Activated T-cell treated with anti-CD3 and anti-CD28 coated beads, Interleukin-2, amount 50 U/mL, for 72 hours (primary cell): ENCODE measurements at regions not wholly inside any gene's neighbourhood (a gene's known extent, or its start where the extent isn't known, plus 50 kb on each side); places are given as distances from the start of the nearest gene placed in this dataset.

ENCODE experiments used
- ATAC-seq, 2 donors: fragments of 150-1000 bp; cut with Tn5 transposase; replicated peaks in 1 of 2; 2 replicates each; pipeline ENCODE4 v1.10.0; 2021; ENCODE audit warnings: moderate library complexity in 2 of 2, mild to moderate bottlenecking in 1 of 2
- DNase-seq, 2 donors: peaks; one replicate each; pipeline ENCODE4 v3.0.0; 2021 to 2022; ENCODE audit warnings: mixed read lengths in 1 of 2
- H3K27ac Mint-ChIP-seq: one replicate; pipeline ENCODE4 v1.8.0; 2022; ENCODE audit warnings: mild to moderate bottlenecking, moderate library complexity, mixed read lengths
- H3K27me3 Mint-ChIP-seq: one replicate; pipeline ENCODE4 v1.8.0; 2022; ENCODE audit warnings: low read depth, mixed read lengths
- H3K36me3 Mint-ChIP-seq, 2 donors: one replicate each; pipeline ENCODE4 v1.8.0; 2022; ENCODE audit warnings: mixed read lengths in 2 of 2, mild to moderate bottlenecking in 1 of 2; ENCODE audit not compliant: insufficient read depth in 2 of 2
- H3K4me1 Mint-ChIP-seq: one replicate; pipeline ENCODE4 v1.8.0; 2022; ENCODE audit warnings: low read depth, mixed read lengths
- H3K4me3 Mint-ChIP-seq, 2 donors: one replicate each; pipeline ENCODE4 v1.8.0; 2022; ENCODE audit warnings: mild to moderate bottlenecking in 2 of 2, mixed read lengths in 2 of 2, moderate library complexity in 2 of 2
- H3K9me3 Mint-ChIP-seq, 2 donors: one replicate each; pipeline ENCODE4 v1.8.0; 2022; ENCODE audit warnings: mixed read lengths in 2 of 2

DNA sequence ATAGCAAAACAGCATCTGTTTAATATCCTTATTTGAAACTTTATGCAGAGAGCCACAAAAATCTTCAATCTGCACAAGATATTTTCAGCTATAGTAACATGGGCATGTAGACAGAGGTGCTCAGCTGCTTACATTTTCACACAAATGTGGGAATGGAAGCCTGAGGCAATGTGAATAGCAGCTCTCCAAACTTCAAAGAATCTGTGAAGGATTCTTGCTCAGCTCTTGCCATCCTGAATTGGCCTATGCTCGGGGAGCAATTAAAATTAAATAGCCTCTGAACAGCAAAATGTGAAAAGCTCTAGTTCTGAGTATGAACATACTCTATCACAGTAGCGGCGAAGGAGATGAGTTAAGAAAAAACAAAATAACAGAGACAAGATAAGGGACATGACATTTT lies 1523.8 kb downstream of the PCDH7 start:
- no peak overlapping the region for H3K27ac Mint-ChIP-seq
- no peak for DNase-seq
- no peaks in the 10 kb centered on the region for H3K27me3 Mint-ChIP-seq
- ATAC-seq = no peak
- peaks cover 0 to 3% of the 10 kb centered on the region in 2 donors for H3K36me3 Mint-ChIP-seq
- H3K4me1 Mint-ChIP-seq = no peaks in the 10 kb centered on the region
- H3K9me3 Mint-ChIP-seq = peaks cover 4 to 9% of the 10 kb centered on the region in 2 donors
- no peak overlapping the region for H3K4me3 Mint-ChIP-seq

DNA sequence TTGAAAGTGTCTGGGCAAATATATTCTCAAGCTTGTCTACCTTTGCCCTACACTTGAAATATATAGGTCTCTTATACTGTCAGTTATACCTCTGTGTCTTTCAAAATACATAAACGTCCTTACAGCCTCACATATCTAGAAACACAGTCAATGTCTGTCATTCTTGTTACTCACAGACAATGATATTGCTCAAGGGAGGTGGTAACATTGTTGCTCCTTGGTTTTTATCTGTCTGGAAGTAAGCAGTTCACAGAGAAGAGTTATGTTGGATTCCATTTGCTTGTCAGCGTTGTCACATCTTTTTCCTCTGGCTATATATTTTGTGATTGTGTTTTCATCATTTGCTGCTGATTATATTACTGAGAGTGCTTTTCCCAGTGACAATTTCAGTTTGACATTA lies 1528.9 kb downstream of the PCDH7 start:
- Mint-ChIP-seq H3K4me3 (no peak overlapping the region), H3K27ac (no peak overlapping the region), H3K27me3 (no peaks in the 10 kb centered on the region), H3K9me3 (peaks cover 5 to 16% of the 10 kb centered on the region in 2 donors), H3K4me1 (no peaks in the 10 kb centered on the region), H3K36me3 (no peaks in the 10 kb centered on the region)
- ATAC-seq (no peak), DNase-seq (no peak)

- Mint-ChIP-seq H3K9me3 (peaks cover 9 to 16% of the 10 kb centered on the region in 2 donors), H3K27me3 (no peaks in the 10 kb centered on the region), H3K36me3 (no peaks in the 10 kb centered on the region), H3K4me1 (no peaks in the 10 kb centered on the region), H3K27ac (no peak overlapping the region), H3K4me3 (no peak overlapping the region)
- ATAC-seq (no peak), DNase-seq (no peak)
Observed at GRCh38 chr4:32251126-32251525, 1531.0 kb downstream of the PCDH7 start.

DNA sequence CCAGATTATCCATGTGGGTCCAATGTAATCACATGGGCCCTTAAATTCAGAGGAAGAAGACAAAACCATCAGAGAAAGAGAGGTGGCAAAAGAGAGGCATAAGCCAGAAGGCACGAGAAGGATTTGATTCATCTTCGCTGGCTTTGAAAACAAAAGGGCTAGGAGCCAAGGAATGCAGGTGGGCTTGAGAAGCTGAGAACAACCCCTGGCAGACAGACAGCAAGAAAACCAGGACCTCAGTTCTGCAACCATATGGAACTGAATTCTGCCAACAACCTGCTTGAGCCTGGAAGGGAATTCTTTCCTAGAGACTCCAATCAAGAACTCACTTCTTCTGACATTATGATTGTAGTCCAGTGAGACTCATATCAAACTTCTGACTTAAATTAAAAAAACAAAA lies 1531.8 kb downstream of the PCDH7 start:
- H3K27ac Mint-ChIP-seq = no peak overlapping the region
- ATAC-seq (no peak), DNase-seq (no peak)
- H3K27me3 Mint-ChIP-seq = no peaks in the 10 kb centered on the region
- H3K4me3 Mint-ChIP-seq = no peak overlapping the region
- H3K9me3 Mint-ChIP-seq = peaks cover 9 to 16% of the 10 kb centered on the region in 2 donors
- no peaks in the 10 kb centered on the region for H3K36me3 Mint-ChIP-seq
- H3K4me1 Mint-ChIP-seq = no peaks in the 10 kb centered on the region

GRCh38 chr4:32254216-32254615 lies 1534.0 kb downstream of the PCDH7 start:
- H3K4me3 Mint-ChIP-seq = no peak overlapping the region
- peaks cover 12 to 15% of the 10 kb centered on the region in 2 donors for H3K9me3 Mint-ChIP-seq
- no peak for ATAC-seq
- no peaks in the 10 kb centered on the region for H3K27me3 Mint-ChIP-seq
- H3K36me3 Mint-ChIP-seq = no peaks in the 10 kb centered on the region
- no peak overlapping the region for H3K27ac Mint-ChIP-seq
- H3K4me1 Mint-ChIP-seq = no peaks in the 10 kb centered on the region
- DNase-seq = no peak

- Mint-ChIP-seq H3K4me1 (no peaks in the 10 kb centered on the region), H3K27me3 (no peaks in the 10 kb centered on the region), H3K36me3 (no peaks in the 10 kb centered on the region), H3K27ac (no peak overlapping the region), H3K4me3 (no peak overlapping the region), H3K9me3 (peaks cover 10% of the 10 kb centered on the region in 2 donors)
- no peak for ATAC-seq
- DNase-seq = no peak
Observed at GRCh38 chr4:32258986-32259385, 1538.8 kb downstream of the PCDH7 start.

DNA sequence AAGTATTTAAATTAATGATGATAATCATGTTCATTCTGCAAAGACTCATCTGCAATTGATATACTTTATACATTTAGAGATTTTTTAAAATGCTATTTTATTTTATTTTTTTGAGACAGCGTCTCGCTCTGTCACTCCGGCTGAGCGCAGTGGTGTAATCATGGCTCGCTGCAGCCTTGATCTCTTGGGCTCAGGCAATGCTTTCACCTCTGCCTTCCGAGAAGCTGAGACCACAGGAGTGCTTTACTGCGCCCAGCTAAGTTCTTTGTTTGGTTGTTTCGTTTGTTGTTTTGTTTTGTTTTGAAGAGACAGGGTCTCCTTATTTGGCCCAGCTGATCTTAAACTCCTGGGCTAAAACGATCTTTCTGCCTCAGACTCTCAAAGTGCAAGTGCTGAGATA lies 1541.0 kb downstream of the PCDH7 start:
- Mint-ChIP-seq H3K4me1 (no peaks in the 10 kb centered on the region), H3K27ac (no peak overlapping the region), H3K27me3 (no peaks in the 10 kb centered on the region), H3K9me3 (peaks cover 6 to 7% of the 10 kb centered on the region in 2 donors), H3K4me3 (no peak overlapping the region), H3K36me3 (no peaks in the 10 kb centered on the region)
- ATAC-seq (no peak), DNase-seq (no peak)

GRCh38 chr4:32268863-32269262 lies 1548.7 kb downstream of the PCDH7 start:
- peaks cover 9 to 13% of the 10 kb centered on the region in 2 donors for H3K9me3 Mint-ChIP-seq
- H3K27me3 Mint-ChIP-seq = no peaks in the 10 kb centered on the region
- ATAC-seq (no peak), DNase-seq (no peak)
- peaks cover 0 to 1% of the 10 kb centered on the region in 2 donors for H3K36me3 Mint-ChIP-seq
- no peak overlapping the region for H3K4me3 Mint-ChIP-seq
- no peaks in the 10 kb centered on the region for H3K4me1 Mint-ChIP-seq
- no peak overlapping the region for H3K27ac Mint-ChIP-seq

- H3K4me1 Mint-ChIP-seq = no peaks in the 10 kb centered on the region
- H3K4me3 Mint-ChIP-seq = no peak overlapping the region
- peaks cover 0 to 2% of the 10 kb centered on the region in 2 donors for H3K36me3 Mint-ChIP-seq
- no peak overlapping the region for H3K27ac Mint-ChIP-seq
- DNase-seq (no peak), ATAC-seq (no peak)
- peaks cover 1 to 5% of the 10 kb centered on the region in 2 donors for H3K9me3 Mint-ChIP-seq
- H3K27me3 Mint-ChIP-seq = no peaks in the 10 kb centered on the region
Observed at GRCh38 chr4:32290102-32290501, 1569.9 kb downstream of the PCDH7 start.

DNA sequence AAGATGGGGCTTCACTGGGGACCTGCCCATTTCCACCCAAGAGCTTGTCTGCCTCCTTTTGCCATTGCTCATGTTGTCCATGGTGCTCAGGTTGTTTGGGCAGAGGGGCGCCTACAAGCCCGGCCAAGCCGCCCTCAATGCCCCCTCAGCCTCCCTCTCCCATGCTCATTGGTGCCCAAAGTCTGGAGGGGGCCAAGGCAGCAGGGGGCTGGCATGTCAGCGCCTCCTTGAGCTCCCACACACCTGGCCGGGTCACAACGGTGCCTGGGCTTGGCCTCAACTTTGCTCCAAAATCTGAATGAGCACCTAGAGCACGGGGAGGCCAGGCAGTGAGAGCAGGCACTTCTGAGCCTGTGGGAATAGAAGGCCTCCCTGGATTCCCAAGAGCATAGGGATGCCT lies 1598.8 kb downstream of the PCDH7 start:
- no peak for DNase-seq
- H3K27ac Mint-ChIP-seq = no peak overlapping the region
- no peak overlapping the region for H3K4me3 Mint-ChIP-seq
- H3K4me1 Mint-ChIP-seq = no peaks in the 10 kb centered on the region
- no peaks in the 10 kb centered on the region for H3K27me3 Mint-ChIP-seq
- peaks cover 10 to 16% of the 10 kb centered on the region in 2 donors for H3K9me3 Mint-ChIP-seq
- no peak for ATAC-seq
- peaks cover 0 to under 1% of the 10 kb centered on the region in 2 donors for H3K36me3 Mint-ChIP-seq

DNA sequence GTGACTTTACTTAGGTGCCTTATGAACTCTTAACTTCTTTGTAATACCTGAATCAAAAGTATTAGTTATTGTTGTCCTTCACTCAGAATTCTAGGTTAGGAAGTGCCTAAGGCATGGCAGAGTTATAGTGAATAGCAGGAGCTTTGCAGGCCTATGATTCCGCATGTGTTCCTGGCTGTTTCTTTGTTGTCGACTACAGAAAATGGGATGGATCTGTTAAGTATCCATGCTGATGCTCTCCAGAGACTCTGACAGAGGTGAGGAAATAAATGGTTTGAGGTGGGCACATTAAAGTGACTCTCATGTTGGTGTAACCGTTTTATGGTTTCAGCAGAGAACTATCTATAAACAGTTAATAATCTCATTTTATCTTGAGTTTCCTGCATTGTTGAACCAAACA lies 1601.3 kb downstream of the PCDH7 start:
- Mint-ChIP-seq H3K36me3 (peaks cover 0 to 4% of the 10 kb centered on the region in 2 donors), H3K4me3 (no peak overlapping the region), H3K4me1 (no peaks in the 10 kb centered on the region), H3K27me3 (no peaks in the 10 kb centered on the region), H3K9me3 (peaks cover 14 to 23% of the 10 kb centered on the region in 2 donors), H3K27ac (no peak overlapping the region)
- ATAC-seq = no peak
- no peak for DNase-seq

- H3K4me1 Mint-ChIP-seq = no peaks in the 10 kb centered on the region
Observed at GRCh38 chr4:32334759-32335158, 1614.6 kb downstream of the PCDH7 start.

DNA sequence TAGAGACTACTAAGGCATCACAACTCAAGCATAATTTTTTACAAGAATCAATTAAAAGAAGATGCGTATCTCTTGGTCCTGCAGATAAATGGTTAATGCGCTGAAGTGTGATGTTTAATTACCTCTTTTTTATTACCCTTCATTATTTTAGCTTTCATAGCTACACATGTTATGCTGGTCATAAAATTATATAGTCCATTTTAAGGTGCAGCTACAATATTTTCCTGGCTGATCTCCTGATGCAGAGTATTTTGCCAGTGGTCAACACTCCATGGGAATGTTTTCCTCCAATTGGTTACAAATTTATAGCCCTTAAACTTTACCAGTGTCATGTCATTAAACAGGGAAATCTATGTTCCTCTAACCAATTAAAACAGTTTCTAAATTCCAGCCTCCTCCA lies 1617.2 kb downstream of the PCDH7 start:
- Mint-ChIP-seq H3K27me3 (no peaks in the 10 kb centered on the region), H3K9me3 (peaks cover 6 to 7% of the 10 kb centered on the region in 2 donors), H3K4me3 (no peak overlapping the region), H3K36me3 (no peaks in the 10 kb centered on the region), H3K4me1 (no peaks in the 10 kb centered on the region), H3K27ac (no peak overlapping the region)
- DNase-seq (no peak), ATAC-seq (no peak)

More at GRCh38 chr4:32334759-32335158, 1614.6 kb downstream of the PCDH7 start:
- H3K4me3 Mint-ChIP-seq = no peak overlapping the region
- ATAC-seq = no peak
- no peak for DNase-seq
- H3K36me3 Mint-ChIP-seq = peaks cover 0 to 2% of the 10 kb centered on the region in 2 donors
- peaks cover 3 to 5% of the 10 kb centered on the region in 2 donors for H3K9me3 Mint-ChIP-seq
- H3K27ac Mint-ChIP-seq = no peak overlapping the region
- no peaks in the 10 kb centered on the region for H3K27me3 Mint-ChIP-seq

DNA sequence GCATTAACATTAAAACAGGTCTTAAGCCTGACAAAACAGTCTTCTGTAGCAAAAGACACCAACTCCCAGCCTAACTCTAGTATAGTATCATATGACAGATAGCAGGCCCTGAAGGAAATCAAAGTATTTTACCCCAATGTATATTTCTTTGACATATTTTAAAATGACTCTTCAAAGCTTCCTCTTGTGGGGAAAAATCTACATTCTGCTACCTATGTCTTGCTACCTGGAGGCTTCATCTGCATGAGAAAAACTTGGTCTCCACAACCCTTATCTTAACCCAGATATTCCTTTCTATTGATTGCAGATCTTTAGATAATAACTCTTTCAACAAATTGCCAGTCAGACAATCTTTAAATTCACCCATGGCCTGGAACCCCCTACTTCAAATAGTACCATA lies 1620.4 kb downstream of the PCDH7 start:
- H3K4me3 Mint-ChIP-seq = no peak overlapping the region
- no peak for DNase-seq
- H3K27ac Mint-ChIP-seq = no peak overlapping the region

More for the DNA sequence above, 1620.4 kb downstream of the PCDH7 start:
- H3K36me3 Mint-ChIP-seq = no peaks in the 10 kb centered on the region
- H3K9me3 Mint-ChIP-seq = peaks cover 7 to 8% of the 10 kb centered on the region in 2 donors
- ATAC-seq = no peak
- H3K27me3 Mint-ChIP-seq = no peaks in the 10 kb centered on the region
- H3K4me1 Mint-ChIP-seq = no peaks in the 10 kb centered on the region
